Neural crest cell (in vitro differentiated cells): ENCODE measurements at regions not wholly inside any gene's neighbourhood (a gene's known extent, or its start where the extent isn't known, plus 50 kb on each side); places are given as distances from the start of the nearest gene placed in this dataset.
"Not testable (repeated sequence)": the region's sequence is repeated elsewhere in the genome, so short reads cannot be mapped to it uniquely, and the experiment has no call there.

Experiments
- DNase-seq: peaks from one replicate; pipeline ENCODE4 v3.0.0; 2021; ENCODE audit warnings: low read depth, mixed read lengths, low spot score
- H3K27ac Mint-ChIP-seq: one replicate; pipeline ENCODE4 v1.8.0; 2021; ENCODE audit warnings: mild to moderate bottlenecking, mixed read lengths; ENCODE audit not compliant: unreplicated experiment
- H3K27me3 Mint-ChIP-seq: 2 replicates; pipeline ENCODE4 v1.8.0; 2021; ENCODE audit warnings: low read depth, mild to moderate bottlenecking, mixed read lengths
- H3K36me3 Mint-ChIP-seq: 2 replicates; pipeline ENCODE4 v1.8.0; 2021; ENCODE audit warnings: low read depth, mild to moderate bottlenecking, mixed read lengths
- H3K4me1 Mint-ChIP-seq: 2 replicates; pipeline ENCODE4 v1.8.0; 2021; ENCODE audit warnings: mixed read lengths
- H3K4me3 Mint-ChIP-seq: one replicate; pipeline ENCODE4 v1.8.0; 2021; ENCODE audit warnings: mild to moderate bottlenecking, mixed read lengths
- H3K9me3 Mint-ChIP-seq: 2 replicates; pipeline ENCODE4 v1.8.0; 2021; ENCODE audit warnings: mixed read lengths
- CTCF ChIP-seq: fragments of 200-600 bp; sonication (generic); conservative IDR thresholded peaks from 2 replicates; pipeline ENCODE4 v1.5.0; 2021; ENCODE audit warnings: antibody characterized with exemption, mild to moderate bottlenecking

DNA sequence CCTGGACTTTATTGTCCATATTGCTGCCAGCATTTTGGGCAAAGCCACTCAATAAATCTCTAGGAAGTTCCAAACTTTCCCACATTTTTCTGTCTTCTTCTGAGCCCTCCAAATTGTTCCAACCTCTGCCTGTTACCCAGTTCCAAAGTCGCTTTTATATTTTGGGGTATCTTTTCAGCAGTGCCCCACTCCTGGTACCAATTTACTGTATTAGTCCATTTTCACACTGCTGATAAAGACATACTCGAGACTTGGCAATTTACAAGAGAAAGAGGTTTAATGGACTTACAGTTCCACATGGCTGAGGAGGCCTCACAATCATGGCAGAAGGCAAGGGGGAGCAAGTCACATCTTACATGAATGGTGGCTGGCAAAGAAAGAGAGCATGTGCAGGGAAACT is 53.4 kb downstream of the AHSP start:
- not testable (repeated sequence) for DNase-seq, H3K4me3 Mint-ChIP-seq, H3K36me3 Mint-ChIP-seq, H3K27ac Mint-ChIP-seq, H3K27me3 Mint-ChIP-seq, H3K4me1 Mint-ChIP-seq
- peaks cover 19% of the 10 kb centered on the region for H3K9me3 Mint-ChIP-seq

- H3K27me3 Mint-ChIP-seq, DNase-seq, H3K4me3 Mint-ChIP-seq, H3K36me3 Mint-ChIP-seq, H3K4me1 Mint-ChIP-seq, H3K27ac Mint-ChIP-seq: not testable (repeated sequence)
- peaks cover 30% of the 10 kb centered on the region for H3K9me3 Mint-ChIP-seq
Observed at GRCh38 chr16:31601737-31602384, 74.2 kb downstream of the AHSP start.

- H3K27me3 Mint-ChIP-seq: no peaks in the 10 kb centered on the region
- H3K4me1 Mint-ChIP-seq: no peaks in the 10 kb centered on the region
- H3K27ac Mint-ChIP-seq: no peak overlapping the region
- peaks cover 2% of the 10 kb centered on the region for H3K36me3 Mint-ChIP-seq
- no peak for DNase-seq
- peaks cover 23% of the 10 kb centered on the region for H3K9me3 Mint-ChIP-seq
- TF ChIP-seq CTCF: no peak
- H3K4me3 Mint-ChIP-seq: no peak overlapping the region
Observed at GRCh38 chr16:31618130-31618529, 90.4 kb downstream of the AHSP start.

DNA sequence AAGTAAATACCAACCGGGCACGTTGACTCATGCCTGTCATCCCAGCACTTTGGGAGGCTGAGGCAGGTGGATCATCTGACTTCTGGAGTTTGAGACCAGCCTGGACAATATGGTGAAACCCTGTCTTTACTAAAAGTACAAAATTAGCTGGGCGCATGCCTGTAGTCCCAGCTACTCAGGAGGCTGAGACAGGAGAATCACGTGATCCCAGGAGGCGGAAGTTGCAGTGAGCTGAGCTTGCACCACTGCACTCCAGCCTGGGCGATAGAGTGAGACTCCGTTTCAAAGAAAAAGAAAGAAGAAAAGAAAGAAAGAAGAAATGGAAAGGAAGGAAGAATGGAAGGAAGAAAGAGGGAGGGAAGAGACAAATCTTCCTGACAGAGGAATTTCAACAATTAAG is 108.7 kb downstream of the AHSP start:
- H3K27ac Mint-ChIP-seq: no peak overlapping the region
- DNase-seq: no peak
- H3K4me3 Mint-ChIP-seq: no peak overlapping the region
- peaks cover 17% of the 10 kb centered on the region for H3K9me3 Mint-ChIP-seq
- H3K4me1 Mint-ChIP-seq: no peaks in the 10 kb centered on the region
- no peak for TF ChIP-seq CTCF
- no peaks in the 10 kb centered on the region for H3K27me3 Mint-ChIP-seq
- H3K36me3 Mint-ChIP-seq: peaks cover 8% of the 10 kb centered on the region

DNA sequence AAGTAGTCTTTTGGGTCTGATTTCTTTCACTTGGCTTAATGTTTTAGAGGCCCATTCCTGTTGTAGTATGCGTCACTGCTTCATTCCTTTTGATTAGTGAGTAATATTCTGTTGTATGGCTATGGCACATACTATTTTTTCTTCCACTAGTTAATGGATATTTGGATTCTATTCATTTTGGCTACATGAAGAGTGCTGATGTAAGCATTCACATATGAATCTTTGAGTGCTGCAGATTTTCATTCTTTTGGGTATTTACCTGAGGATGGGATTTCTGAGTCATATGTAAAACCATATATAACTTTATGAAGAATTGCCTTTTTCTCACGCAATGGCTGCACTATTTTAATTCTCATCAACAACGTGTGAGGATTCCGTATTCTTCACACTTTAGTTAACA is 113.6 kb downstream of the AHSP start:
- peaks cover 22% of the 10 kb centered on the region for H3K9me3 Mint-ChIP-seq
- no peak overlapping the region for H3K27ac Mint-ChIP-seq
- no peaks in the 10 kb centered on the region for H3K27me3 Mint-ChIP-seq
- TF ChIP-seq CTCF: no peak
- no peak overlapping the region for H3K4me3 Mint-ChIP-seq
- no peaks in the 10 kb centered on the region for H3K4me1 Mint-ChIP-seq
- no peak for DNase-seq
- peaks cover 8% of the 10 kb centered on the region for H3K36me3 Mint-ChIP-seq

DNA sequence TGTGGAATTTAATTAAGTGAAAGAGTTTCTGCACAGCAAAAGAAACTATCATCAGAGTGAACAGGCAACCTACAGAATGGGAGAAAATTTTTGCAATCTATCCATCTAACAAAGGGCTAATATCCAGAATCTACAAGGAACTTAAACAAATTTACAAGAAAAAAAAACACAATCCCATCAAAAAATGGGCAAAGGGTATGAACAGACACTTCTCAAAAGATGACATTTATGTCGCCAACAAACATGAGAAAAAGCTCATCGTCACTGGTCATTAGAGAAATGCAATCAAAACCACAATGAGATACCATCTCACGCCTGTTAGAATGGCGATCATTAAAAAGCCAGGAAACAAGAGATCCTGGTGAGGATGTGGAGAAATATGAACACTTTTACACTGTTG is 128.0 kb downstream of the AHSP start:
- not testable (repeated sequence) for H3K4me3 Mint-ChIP-seq, H3K27me3 Mint-ChIP-seq, H3K27ac Mint-ChIP-seq, H3K4me1 Mint-ChIP-seq, H3K36me3 Mint-ChIP-seq, DNase-seq
- H3K9me3 Mint-ChIP-seq: peaks cover 19% of the 10 kb centered on the region

GRCh38 chr16:31664683-31665482 is 137.2 kb downstream of the AHSP start:
- H3K27ac Mint-ChIP-seq: no peak overlapping the region
- no peak for DNase-seq
- H3K4me1 Mint-ChIP-seq: no peaks in the 10 kb centered on the region
- H3K27me3 Mint-ChIP-seq: peaks cover 2% of the 10 kb centered on the region
- H3K36me3 Mint-ChIP-seq: no peaks in the 10 kb centered on the region
- no peak overlapping the region for H3K4me3 Mint-ChIP-seq
- TF ChIP-seq CTCF: no peak
- peaks cover 23% of the 10 kb centered on the region for H3K9me3 Mint-ChIP-seq
